Fibroblast of villous mesenchyme (primary cell): ENCODE measurements at regions not wholly inside any gene's neighbourhood (a gene's known extent, or its start where the extent isn't known, plus 50 kb on each side); places are given as distances from the start of the nearest gene placed in this dataset.

ENCODE experiments used
- DNase-seq: peaks from one replicate; pipeline ENCODE4 v3.0.0-alpha.2; 2010; ENCODE audit warnings: low read depth
- H3K4me3 ChIP-seq: 2 replicates; pipeline ENCODE4 v1.5.1; 2011; ENCODE audit warnings: low read depth, mild to moderate bottlenecking, low read length
- TF ChIP-seq, protein P1 (sequence below): IDR thresholded peaks from 2 replicates; pipeline ENCODE4 v1.5.1; 2012; ENCODE audit warnings: low read depth, mild to moderate bottlenecking, low read length; ENCODE audit not compliant: insufficient read depth

DNA sequence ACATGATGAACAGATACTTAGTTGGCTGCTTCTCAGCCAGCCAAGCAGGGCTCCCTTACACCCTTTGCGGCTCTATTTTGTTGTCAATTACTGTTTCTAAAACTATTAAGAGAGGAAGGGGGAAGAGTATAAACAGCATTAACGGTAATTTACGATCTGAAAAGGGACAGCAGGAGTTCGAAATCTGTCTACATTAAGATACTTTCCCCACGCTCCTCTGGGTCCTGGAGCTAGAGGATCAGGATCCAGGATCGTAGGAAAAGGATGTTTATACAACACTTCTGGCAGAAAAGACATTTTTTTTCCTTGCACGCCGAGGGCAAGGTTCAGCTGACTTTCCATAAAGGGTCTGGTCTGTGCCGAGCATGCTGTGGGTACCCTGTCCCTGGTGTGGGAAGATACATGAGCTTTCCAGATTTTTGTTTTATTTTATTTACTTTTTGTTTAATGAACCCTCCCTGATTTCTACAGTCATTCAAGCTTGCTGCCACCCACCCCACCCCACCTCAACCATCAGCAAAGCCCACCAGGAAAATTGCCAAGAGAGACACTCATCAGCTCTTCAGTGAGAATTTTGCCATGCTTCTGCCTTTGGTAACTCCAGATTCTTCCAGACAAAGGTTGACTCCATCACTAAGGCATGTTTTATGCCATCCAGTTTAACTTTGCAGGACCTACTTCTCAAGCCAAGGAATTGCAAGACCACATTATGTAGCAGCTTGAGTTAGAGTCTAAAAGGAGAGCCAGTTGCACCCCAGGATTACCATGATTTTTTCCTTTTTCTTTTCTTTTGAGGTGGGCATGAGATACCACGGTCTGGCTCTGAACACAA, 188.1 kb downstream of the QDPR start:
- DNase-seq: no peak
- H3K4me3 ChIP-seq: no peak overlapping the region
- TF ChIP-seq, protein P1, sequence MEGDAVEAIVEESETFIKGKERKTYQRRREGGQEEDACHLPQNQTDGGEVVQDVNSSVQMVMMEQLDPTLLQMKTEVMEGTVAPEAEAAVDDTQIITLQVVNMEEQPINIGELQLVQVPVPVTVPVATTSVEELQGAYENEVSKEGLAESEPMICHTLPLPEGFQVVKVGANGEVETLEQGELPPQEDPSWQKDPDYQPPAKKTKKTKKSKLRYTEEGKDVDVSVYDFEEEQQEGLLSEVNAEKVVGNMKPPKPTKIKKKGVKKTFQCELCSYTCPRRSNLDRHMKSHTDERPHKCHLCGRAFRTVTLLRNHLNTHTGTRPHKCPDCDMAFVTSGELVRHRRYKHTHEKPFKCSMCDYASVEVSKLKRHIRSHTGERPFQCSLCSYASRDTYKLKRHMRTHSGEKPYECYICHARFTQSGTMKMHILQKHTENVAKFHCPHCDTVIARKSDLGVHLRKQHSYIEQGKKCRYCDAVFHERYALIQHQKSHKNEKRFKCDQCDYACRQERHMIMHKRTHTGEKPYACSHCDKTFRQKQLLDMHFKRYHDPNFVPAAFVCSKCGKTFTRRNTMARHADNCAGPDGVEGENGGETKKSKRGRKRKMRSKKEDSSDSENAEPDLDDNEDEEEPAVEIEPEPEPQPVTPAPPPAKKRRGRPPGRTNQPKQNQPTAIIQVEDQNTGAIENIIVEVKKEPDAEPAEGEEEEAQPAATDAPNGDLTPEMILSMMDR: no peak

- DNase-seq: no peak
These were observed 189.4 kb downstream of the QDPR start for GRCh38 chr4:17322514-17322913.

GRCh38 chr4:17320046-17320445, 191.8 kb downstream of the QDPR start:
- DNase-seq: no peak
- TF ChIP-seq, protein P1: no peak

More at GRCh38 chr4:17322514-17322913, 189.4 kb downstream of the QDPR start:
- TF ChIP-seq, protein P1: no peak
- H3K4me3 ChIP-seq: no peak overlapping the region

GRCh38 chr4:17317526-17317925, 194.4 kb downstream of the QDPR start:
- H3K4me3 ChIP-seq: no peak overlapping the region
- TF ChIP-seq, protein P1: no peak
- DNase-seq: no peak

More at GRCh38 chr4:17320046-17320445, 191.8 kb downstream of the QDPR start:
- no peak overlapping the region for H3K4me3 ChIP-seq

GRCh38 chr4:17316566-17316965, 195.3 kb downstream of the QDPR start:
- no peak overlapping the region for H3K4me3 ChIP-seq
- no peak for DNase-seq
- TF ChIP-seq, protein P1: no peak

- H3K4me3 ChIP-seq: no peak overlapping the region
- no peak for DNase-seq
- TF ChIP-seq, protein P1: no peak
These were observed 196.4 kb downstream of the QDPR start for GRCh38 chr4:17315459-17315858.
